Muscle of leg (tissue), 3 donors: ENCODE measurements at regions not wholly inside any gene's neighbourhood (a gene's known extent, or its start where the extent isn't known, plus 50 kb on each side); places are given as distances from the start of the nearest gene placed in this dataset.

ENCODE experiments used
- DNase-seq: peaks from one replicate; pipeline ENCODE4 v3.0.0; 2013
- H3K27ac ChIP-seq: one replicate; pipeline ENCODE4 v1.5.1; 2013; ENCODE audit warnings: mild to moderate bottlenecking, low read length, control low read depth
- H3K27me3 ChIP-seq: one replicate; pipeline ENCODE4 v1.6.1; 2013; ENCODE audit warnings: low read length; ENCODE audit not compliant: control insufficient read depth, insufficient read depth
- H3K36me3 ChIP-seq: one replicate; pipeline ENCODE4 v1.6.1; 2013; ENCODE audit warnings: low read length; ENCODE audit not compliant: control insufficient read depth, insufficient read depth
- H3K4me1 ChIP-seq: one replicate; pipeline ENCODE4 v1.6.1; 2013; ENCODE audit warnings: low read length; ENCODE audit not compliant: control insufficient read depth, insufficient read depth
- H3K4me3 ChIP-seq: one replicate; pipeline ENCODE4 v1.5.1; 2013; ENCODE audit warnings: low read length, control low read depth
- H3K9me3 ChIP-seq: replicated peaks from 2 replicates; pipeline ENCODE4 v1.6.1; 2013; ENCODE audit warnings: low read depth, low read length; ENCODE audit not compliant: control insufficient read depth
- WGBS: methylation state at CpG from one replicate; pipeline ENCODE4 v1.1.5; 2013; ENCODE audit warnings: missing lambda C conversion rate; ENCODE audit not compliant: insufficient coverage; 5-methylcytosine and 5-hydroxymethylcytosine counted together

GRCh38 chr12:107221913-107222312 lies 128.6 kb upstream of the CRY1 start:
- DNase-seq, result no peak
- Histone ChIP-seq H3K36me3 (no peaks in the 10 kb centered on the region), H3K4me3 (no peak overlapping the region), H3K27me3 (peaks cover 2% of the 10 kb centered on the region), H3K27ac (no peak overlapping the region), H3K4me1 (no peaks in the 10 kb centered on the region), H3K9me3 (no peaks in the 10 kb centered on the region)

- Histone ChIP-seq H3K36me3 (no peaks in the 10 kb centered on the region), H3K9me3 (no peaks in the 10 kb centered on the region), H3K4me3 (no peak overlapping the region), H3K27me3 (peaks cover 5% of the 10 kb centered on the region), H3K27ac (no peak overlapping the region), H3K4me1 (no peaks in the 10 kb centered on the region)
- 51% methylated on average over 4 of the region's 5 CpGs for WGBS
- DNase-seq, result no peak
Observed at GRCh38 chr12:107223821-107224220, 130.5 kb upstream of the CRY1 start.

GRCh38 chr12:107225635-107226034 lies 132.3 kb upstream of the CRY1 start:
- H3K4me1 ChIP-seq, result no peaks in the 10 kb centered on the region
- no peak overlapping the region for H3K27ac ChIP-seq
- H3K4me3 ChIP-seq, result no peak overlapping the region
- DNase-seq, result no peak
- no peaks in the 10 kb centered on the region for H3K9me3 ChIP-seq
- H3K27me3 ChIP-seq, result peaks cover 3% of the 10 kb centered on the region
- WGBS, result 43% methylated on average over 4 of the region's 6 CpGs
- H3K36me3 ChIP-seq, result no peaks in the 10 kb centered on the region

- H3K9me3 ChIP-seq, result no peaks in the 10 kb centered on the region
- H3K27me3 ChIP-seq, result peaks cover 3% of the 10 kb centered on the region
- H3K4me3 ChIP-seq, result no peak overlapping the region
- no CpG with 5 or more reads among the region's 2 CpGs for WGBS
- DNase-seq, result no peak
- H3K4me1 ChIP-seq, result no peaks in the 10 kb centered on the region
- H3K27ac ChIP-seq, result no peak overlapping the region
- no peaks in the 10 kb centered on the region for H3K36me3 ChIP-seq
Observed at GRCh38 chr12:107226126-107226525, 132.8 kb upstream of the CRY1 start.

GRCh38 chr12:107228076-107228475 lies 134.7 kb upstream of the CRY1 start:
- no peaks in the 10 kb centered on the region for H3K4me1 ChIP-seq
- no peak overlapping the region for H3K27ac ChIP-seq
- no peaks in the 10 kb centered on the region for H3K36me3 ChIP-seq
- DNase-seq, result no peak
- H3K4me3 ChIP-seq, result no peak overlapping the region
- H3K27me3 ChIP-seq, result peaks cover 9% of the 10 kb centered on the region
- WGBS, result 60% methylated on average over 4 of the region's 4 CpGs
- H3K9me3 ChIP-seq, result no peaks in the 10 kb centered on the region

- WGBS, result 83% methylated on average over 2 of the region's 5 CpGs
- H3K27me3 ChIP-seq, result peaks cover 9% of the 10 kb centered on the region
- no peak for DNase-seq
Observed at GRCh38 chr12:107229827-107230226, 136.5 kb upstream of the CRY1 start.

GRCh38 chr12:107231303-107231702 lies 138.0 kb upstream of the CRY1 start:
- Histone ChIP-seq H3K27me3 (peaks cover 9% of the 10 kb centered on the region), H3K4me3 (no peak overlapping the region), H3K4me1 (no peaks in the 10 kb centered on the region), H3K27ac (no peak overlapping the region), H3K36me3 (no peaks in the 10 kb centered on the region), H3K9me3 (no peaks in the 10 kb centered on the region)
- no peak for DNase-seq
- WGBS, result 91% methylated on average over 9 of the region's 11 CpGs

More at GRCh38 chr12:107229827-107230226, 136.5 kb upstream of the CRY1 start:
- Histone ChIP-seq H3K36me3 (no peaks in the 10 kb centered on the region), H3K4me3 (no peak overlapping the region), H3K27ac (no peak overlapping the region), H3K4me1 (no peaks in the 10 kb centered on the region), H3K9me3 (no peaks in the 10 kb centered on the region)

GRCh38 chr12:107233551-107233950 lies 140.2 kb upstream of the CRY1 start:
- Histone ChIP-seq H3K9me3 (no peaks in the 10 kb centered on the region), H3K27me3 (peaks cover 6% of the 10 kb centered on the region), H3K36me3 (no peaks in the 10 kb centered on the region), H3K27ac (no peak overlapping the region), H3K4me1 (no peaks in the 10 kb centered on the region), H3K4me3 (no peak overlapping the region)
- no peak for DNase-seq
- 58% methylated on average over 3 of the region's 3 CpGs for WGBS

GRCh38 chr12:107235600-107235999 lies 142.3 kb upstream of the CRY1 start:
- Histone ChIP-seq H3K9me3 (no peaks in the 10 kb centered on the region), H3K27ac (no peak overlapping the region), H3K4me1 (no peaks in the 10 kb centered on the region), H3K4me3 (no peak overlapping the region), H3K27me3 (peaks cover 6% of the 10 kb centered on the region), H3K36me3 (no peaks in the 10 kb centered on the region)
- whole genome bisulfite sequencing, result 100% methylated on average over 2 of the region's 2 CpGs
- DNase-seq, result no peak

- no peak for DNase-seq
- WGBS, result no CpG with 5 or more reads among the region's 6 CpGs
- H3K27me3 ChIP-seq, result peaks cover 2% of the 10 kb centered on the region
- H3K27ac ChIP-seq, result no peak overlapping the region
- H3K4me3 ChIP-seq, result no peak overlapping the region
- H3K4me1 ChIP-seq, result peaks cover 2% of the 10 kb centered on the region
- H3K36me3 ChIP-seq, result no peaks in the 10 kb centered on the region
- no peaks in the 10 kb centered on the region for H3K9me3 ChIP-seq
Observed at GRCh38 chr12:107236824-107237511, 143.6 kb upstream of the CRY1 start.

GRCh38 chr12:107238296-107238695 lies 144.9 kb upstream of the CRY1 start:
- Histone ChIP-seq H3K4me1 (peaks cover 10% of the 10 kb centered on the region), H3K36me3 (no peaks in the 10 kb centered on the region), H3K9me3 (no peaks in the 10 kb centered on the region), H3K4me3 (no peak overlapping the region), H3K27ac (no peak overlapping the region), H3K27me3 (no peaks in the 10 kb centered on the region)
- 97% methylated on average over 2 of the region's 3 CpGs for WGBS
- no peak for DNase-seq
